NT2/D1 (cell line): ENCODE measurements at regions not wholly inside any gene's neighbourhood (a gene's known extent, or its start where the extent isn't known, plus 50 kb on each side); places are given as distances from the start of the nearest gene placed in this dataset.

Experiments used
- SUZ12 ChIP-seq: IDR thresholded peaks from 2 replicates; pipeline ENCODE4 v1.6.1; 2011; ENCODE audit not compliant: insufficient read length, insufficient read depth; ENCODE audit errors: extremely low read depth
- YY1 ChIP-seq: IDR thresholded peaks from 2 replicates; pipeline ENCODE4 v1.6.1; 2011; ENCODE audit not compliant: insufficient read length, insufficient read depth
- ZNF274 ChIP-seq: IDR thresholded peaks from 2 replicates; pipeline ENCODE4 v1.6.1; 2011; ENCODE audit warnings: mild to moderate bottlenecking, low read depth, low read length

DNA sequence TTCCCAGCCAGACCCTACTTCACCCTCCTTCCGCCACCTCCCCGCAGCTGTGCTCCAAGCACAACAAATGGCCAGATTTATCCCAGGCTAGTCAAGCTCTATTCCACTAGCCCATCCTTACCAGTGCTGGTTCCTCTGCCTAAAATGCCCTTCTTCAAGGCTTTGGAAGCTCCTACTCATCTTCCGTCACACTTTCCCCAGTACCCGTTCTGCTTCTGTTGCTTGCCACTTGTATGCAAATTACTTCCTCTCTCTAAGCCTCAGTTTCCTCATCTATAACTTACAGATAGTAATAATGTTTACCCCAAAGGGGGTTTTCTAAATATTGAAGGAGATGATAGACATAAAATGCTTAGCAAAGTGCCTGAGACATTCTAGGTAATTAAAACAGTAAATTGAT is 193.1 kb downstream of the MAFB start:
- TF ChIP-seq ZNF274 (no peak), YY1 (no peak), SUZ12 (no peak)
